Suprapubic skin (tissue), 4 donors: ENCODE measurements at regions not wholly inside any gene's neighbourhood (a gene's known extent, or its start where the extent isn't known, plus 50 kb on each side); places are given as distances from the start of the nearest gene placed in this dataset.

ENCODE experiments used
- CTCF ChIP-seq, 2 donors: fragments of 200-600 bp in 1 of 2; fragments of 450-650 bp in 1 of 2; sonication (generic) in 1 of 2; IDR thresholded peaks; one replicate each; pipeline ENCODE4 v1.5.1; 2016 to 2019; ENCODE audit warnings: antibody characterized with exemption in 2 of 2, mild to moderate bottlenecking in 1 of 2, moderate library complexity in 1 of 2
- POLR2A ChIP-seq, 2 donors: fragments of 450-650 bp; IDR thresholded peaks; one replicate each; pipeline ENCODE4 v1.6.1; 2017; ENCODE audit warnings: antibody characterized with exemption in 2 of 2, mild to moderate bottlenecking in 2 of 2, moderate library complexity in 2 of 2
- POLR2AphosphoS5 ChIP-seq, 3 donors: sonication (generic); formaldehyde crosslinking; IDR thresholded peaks; one replicate each; pipeline ENCODE4 v1.6.1; 2017; ENCODE audit warnings: antibody characterized with exemption in 3 of 3

DNA sequence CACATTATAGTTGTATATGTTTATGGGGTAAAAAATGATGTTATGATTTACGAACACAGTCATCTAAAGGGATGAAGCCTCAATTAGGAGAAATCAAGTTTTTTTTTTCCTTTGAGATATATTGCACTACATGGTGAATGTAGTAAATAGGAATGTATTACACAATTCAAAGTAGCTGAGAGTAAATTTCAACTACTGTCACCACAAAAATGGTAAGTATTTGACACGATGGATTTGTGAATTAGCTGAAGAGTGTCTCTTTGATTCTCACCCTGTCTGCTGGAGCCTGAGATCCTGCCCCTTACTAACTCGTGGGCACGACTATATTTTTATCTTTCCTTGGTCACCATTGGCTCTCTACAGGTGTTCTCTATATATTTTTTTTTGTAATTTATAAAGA lies 540.4 kb upstream of the DSEL start:
- TF ChIP-seq CTCF (IDR thresholded peaks at IDR 0.05) (no peak), POLR2AphosphoS5 (IDR thresholded peaks at IDR 0.05) (no peak), POLR2A (IDR thresholded peaks at IDR 0.05) (no peak)
